K562 (cell line): ENCODE measurements at regions not wholly inside any gene's neighbourhood (a gene's known extent, or its start where the extent isn't known, plus 50 kb on each side); places are given as distances from the start of the nearest gene placed in this dataset.

Experiments used
- CTCF ChIP-seq, 3 experiments: IDR thresholded peaks in 2 of 3; conservative IDR thresholded peaks in 1 of 3; 2 replicates each; pipeline ENCODE4 v1.5.1; 2011 to 2012; ENCODE audit warnings: low read length in 3 of 3, mild to moderate bottlenecking in 3 of 3, control low read depth in 2 of 3, improper control_type of control experiment in 1 of 3, inconsistent platforms in 1 of 3, low read depth in 1 of 3, mixed read lengths in 1 of 3, moderate library complexity in 1 of 3; ENCODE audit not compliant: insufficient read depth in 2 of 3
- FOXP1 ChIP-seq: sonication (generic); formaldehyde crosslinking; IDR thresholded peaks from 2 replicates; pipeline ENCODE4 v1.8.0; 2022; ENCODE audit warnings: mild to moderate bottlenecking, missing genetic modification reagents
- KLF16 ChIP-seq: IDR thresholded peaks from 2 replicates; pipeline ENCODE4 v1.6.1; 2016; ENCODE audit warnings: antibody characterized with exemption
- SPI1 ChIP-seq: IDR thresholded peaks from 2 replicates; pipeline ENCODE4 v1.6.1; 2011; ENCODE audit warnings: low read depth, low read length, control low read depth, borderline replicate concordance
- TCF7L2 ChIP-seq: fragments of 150-350 bp; IDR thresholded peaks from 2 replicates; pipeline ENCODE4 v1.6.1; 2016; ENCODE audit warnings: low read depth, mild to moderate bottlenecking, low read length, moderate library complexity
- ZNF3 ChIP-seq: fragments of 250-450 bp; sonication (Bioruptor Pico); IDR thresholded peaks from 2 replicates; pipeline ENCODE4 v1.5.0; 2021; ENCODE audit warnings: mild to moderate bottlenecking, moderate library complexity
- TF ChIP-seq, protein P1 (sequence below): sonication (generic); formaldehyde crosslinking; IDR thresholded peaks from 2 replicates; pipeline ENCODE4 v1.8.0; 2022; ENCODE audit warnings: mild to moderate bottlenecking, low read depth, missing genetic modification reagents

GRCh38 chr2:160731856-160732255 is 238.2 kb upstream of the RBMS1 start:
- no peak for TF ChIP-seq KLF16
- no peak for TF ChIP-seq ZNF3
- TF ChIP-seq, protein P1, sequence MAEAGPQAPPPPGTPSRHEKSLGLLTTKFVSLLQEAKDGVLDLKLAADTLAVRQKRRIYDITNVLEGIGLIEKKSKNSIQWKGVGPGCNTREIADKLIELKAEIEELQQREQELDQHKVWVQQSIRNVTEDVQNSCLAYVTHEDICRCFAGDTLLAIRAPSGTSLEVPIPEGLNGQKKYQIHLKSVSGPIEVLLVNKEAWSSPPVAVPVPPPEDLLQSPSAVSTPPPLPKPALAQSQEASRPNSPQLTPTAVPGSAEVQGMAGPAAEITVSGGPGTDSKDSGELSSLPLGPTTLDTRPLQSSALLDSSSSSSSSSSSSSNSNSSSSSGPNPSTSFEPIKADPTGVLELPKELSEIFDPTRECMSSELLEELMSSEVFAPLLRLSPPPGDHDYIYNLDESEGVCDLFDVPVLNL: no peak
- no peak for TF ChIP-seq FOXP1 (CRISPR knock-in tag)
- no peak for TF ChIP-seq CTCF (IDR thresholded peaks at IDR 0.05 in 2 of 3, conservative IDR thresholded peaks at IDR 0.05 in 1 of 3; ENCODE audit: insufficient read depth in 2 of 3, low read depth in 1 of 3, low read length in 3 of 3)
- TF ChIP-seq TCF7L2: no peak
- no peak for TF ChIP-seq SPI1
